Fibroblast of the aortic adventitia (primary cell): ENCODE measurements at regions not wholly inside any gene's neighbourhood (a gene's known extent, or its start where the extent isn't known, plus 50 kb on each side); places are given as distances from the start of the nearest gene placed in this dataset.

Experiments used
- DNase-seq: peaks from one replicate; pipeline ENCODE4 v3.0.0-alpha.2; 2010; ENCODE audit warnings: low read depth
- H3K4me3 ChIP-seq: 2 replicates; pipeline ENCODE4 v1.5.1; 2011; ENCODE audit warnings: low read depth, mild to moderate bottlenecking, control low read depth, low read length, moderate library complexity
- TF ChIP-seq, protein P1 (sequence below): IDR thresholded peaks from 2 replicates; pipeline ENCODE4 v1.5.1; 2011; ENCODE audit warnings: mild to moderate bottlenecking, low read length, control low read depth, inconsistent platforms; ENCODE audit not compliant: insufficient read depth

DNA sequence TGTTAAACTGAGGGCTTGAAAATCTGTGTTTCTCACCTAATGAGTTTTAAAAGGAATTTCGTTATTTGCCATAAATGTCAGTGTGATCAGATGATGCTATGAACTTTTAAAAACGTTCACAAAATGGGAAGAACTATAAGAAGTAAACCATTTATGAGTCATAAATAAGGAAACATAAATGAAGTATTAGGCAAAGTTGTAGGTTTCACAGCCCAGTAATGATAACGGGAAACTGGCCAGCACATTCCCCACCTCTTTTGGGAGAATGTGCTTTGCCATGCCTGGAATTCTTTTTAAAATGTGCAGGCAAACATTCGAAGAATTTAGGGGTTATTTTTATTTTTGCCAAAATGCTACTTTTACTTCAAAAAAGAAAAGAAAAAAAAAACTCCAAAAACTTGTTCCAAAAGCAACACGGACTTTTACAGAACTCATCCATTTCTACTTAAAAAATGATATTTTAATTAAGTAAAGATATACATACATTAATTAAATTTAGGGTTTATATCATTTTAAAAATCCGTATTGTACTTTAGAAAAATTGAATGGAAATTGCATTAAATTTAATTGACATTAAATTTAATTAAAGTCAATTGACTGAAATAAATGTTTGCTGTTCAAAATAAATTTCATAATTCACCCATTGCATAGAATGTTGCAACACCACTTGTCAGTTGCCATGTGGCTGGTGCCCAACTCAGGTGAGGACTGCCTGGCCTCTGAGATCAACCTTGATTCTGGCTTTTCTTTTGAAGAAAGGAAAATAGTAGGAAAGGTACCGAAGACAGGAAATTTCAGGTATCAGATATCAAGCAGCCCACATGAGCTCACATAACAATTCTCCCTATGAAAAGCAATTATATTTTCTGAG, 1198.5 kb downstream of the EFNB2 start:
- peak; percentile 38 for DNase-seq
- TF ChIP-seq, protein P1, sequence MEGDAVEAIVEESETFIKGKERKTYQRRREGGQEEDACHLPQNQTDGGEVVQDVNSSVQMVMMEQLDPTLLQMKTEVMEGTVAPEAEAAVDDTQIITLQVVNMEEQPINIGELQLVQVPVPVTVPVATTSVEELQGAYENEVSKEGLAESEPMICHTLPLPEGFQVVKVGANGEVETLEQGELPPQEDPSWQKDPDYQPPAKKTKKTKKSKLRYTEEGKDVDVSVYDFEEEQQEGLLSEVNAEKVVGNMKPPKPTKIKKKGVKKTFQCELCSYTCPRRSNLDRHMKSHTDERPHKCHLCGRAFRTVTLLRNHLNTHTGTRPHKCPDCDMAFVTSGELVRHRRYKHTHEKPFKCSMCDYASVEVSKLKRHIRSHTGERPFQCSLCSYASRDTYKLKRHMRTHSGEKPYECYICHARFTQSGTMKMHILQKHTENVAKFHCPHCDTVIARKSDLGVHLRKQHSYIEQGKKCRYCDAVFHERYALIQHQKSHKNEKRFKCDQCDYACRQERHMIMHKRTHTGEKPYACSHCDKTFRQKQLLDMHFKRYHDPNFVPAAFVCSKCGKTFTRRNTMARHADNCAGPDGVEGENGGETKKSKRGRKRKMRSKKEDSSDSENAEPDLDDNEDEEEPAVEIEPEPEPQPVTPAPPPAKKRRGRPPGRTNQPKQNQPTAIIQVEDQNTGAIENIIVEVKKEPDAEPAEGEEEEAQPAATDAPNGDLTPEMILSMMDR, result no peak
- no peak overlapping the region for H3K4me3 ChIP-seq

DNA sequence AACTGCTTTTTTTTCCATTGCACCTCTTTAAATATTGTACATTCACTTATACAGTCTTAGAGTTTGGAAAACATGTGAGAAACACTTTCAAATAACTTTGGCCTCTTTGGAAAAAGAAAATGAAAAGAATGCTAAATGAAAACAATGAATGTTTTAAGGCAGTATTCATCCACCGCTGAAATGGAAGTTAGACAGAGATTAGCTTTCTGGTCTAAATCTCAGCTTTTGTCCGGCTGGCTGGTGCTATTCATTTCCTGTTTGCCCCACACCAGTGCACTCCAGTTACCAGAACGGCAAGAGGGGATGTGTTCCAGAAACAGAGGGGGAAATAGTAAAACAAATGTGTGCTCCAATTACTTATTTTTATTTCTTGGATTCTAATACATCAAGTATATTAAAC, 1201.3 kb downstream of the EFNB2 start:
- TF ChIP-seq, protein P1, result no peak
- peak; percentile 40 for DNase-seq
- H3K4me3 ChIP-seq, result no peak overlapping the region

GRCh38 chr13:105333416-105333815, 1202.0 kb downstream of the EFNB2 start:
- no peak for DNase-seq
- no peak overlapping the region for H3K4me3 ChIP-seq
- TF ChIP-seq, protein P1, result no peak

GRCh38 chr13:105329359-105329758, 1206.1 kb downstream of the EFNB2 start:
- DNase-seq, result no peak
- TF ChIP-seq, protein P1, result no peak
- no peak overlapping the region for H3K4me3 ChIP-seq

DNA sequence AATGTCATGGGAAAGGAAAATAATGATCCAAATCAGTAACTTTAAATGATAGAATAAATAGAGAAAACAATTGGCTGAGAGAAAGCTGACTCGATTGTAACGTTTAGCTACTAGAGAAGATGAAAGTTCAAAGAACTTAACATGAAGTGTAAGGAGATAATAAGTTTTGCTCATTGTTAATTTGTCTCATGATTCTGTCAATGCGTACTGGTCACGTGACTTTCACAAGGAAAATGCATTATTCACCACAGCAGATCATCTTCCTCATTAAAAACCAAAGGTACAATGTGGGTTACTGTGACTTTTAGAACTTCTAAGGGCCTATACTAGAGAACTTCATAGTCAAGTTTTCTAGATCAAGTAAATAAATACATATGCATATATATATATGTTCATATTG, 1207.2 kb downstream of the EFNB2 start:
- DNase-seq, result no peak
- TF ChIP-seq, protein P1, result no peak

GRCh38 chr13:105327581-105328126, 1207.8 kb downstream of the EFNB2 start:
- H3K4me3 ChIP-seq, result no peak overlapping the region
- no peak for DNase-seq
- TF ChIP-seq, protein P1, result no peak

More for the DNA sequence above, 1207.2 kb downstream of the EFNB2 start:
- no peak overlapping the region for H3K4me3 ChIP-seq
